DND-41 (cell line): ENCODE measurements at regions not wholly inside any gene's neighbourhood (a gene's known extent, or its start where the extent isn't known, plus 50 kb on each side); places are given as distances from the start of the nearest gene placed in this dataset.

Experiments
- ATAC-seq: fragments of 200-7000 bp; cut with Tn5 transposase; 3 replicates; pipeline ENCODE4 v1.9.1; 2021; ENCODE audit warnings: low read depth; ENCODE audit not compliant: insufficient read depth
- DNase-seq: peaks from one replicate; pipeline ENCODE4 v3.0.0-alpha.2; 2020
- H2AFZ ChIP-seq: 2 replicates; pipeline ENCODE4 v1.6.0; 2012; ENCODE audit warnings: low read depth, low read length
- H3K27ac ChIP-seq: 2 replicates; pipeline ENCODE4 v1.5.1; 2012; ENCODE audit warnings: low read length, inconsistent platforms
- H3K27me3 ChIP-seq: fragments of 200-600 bp; sonication (generic); 2 replicates; pipeline ENCODE4 v1.6.0; 2012; ENCODE audit warnings: low read length, mild to moderate bottlenecking, inconsistent platforms; ENCODE audit not compliant: insufficient read depth, poor library complexity
- H3K36me3 ChIP-seq: 2 replicates; pipeline ENCODE4 v1.5.1; 2012; ENCODE audit warnings: low read length, inconsistent platforms; ENCODE audit not compliant: insufficient read depth
- H3K4me1 ChIP-seq: 2 replicates; pipeline ENCODE4 v1.5.1; 2012; ENCODE audit warnings: mild to moderate bottlenecking, low read length; ENCODE audit not compliant: insufficient read depth
- H3K4me2 ChIP-seq: 2 replicates; pipeline ENCODE4 v1.6.0; 2012; ENCODE audit warnings: mild to moderate bottlenecking, moderate library complexity, low read length, inconsistent platforms; ENCODE audit not compliant: insufficient read depth
- H3K4me3 ChIP-seq, 2 experiments: fragments of 200-600 bp in 1 of 2; shearing (Covaris generic) in 1 of 2; 2 replicates each; pipeline ENCODE4 v1.5.1; 2012 to 2016; ENCODE audit warnings: inconsistent platforms in 2 of 2, low read length in 2 of 2, mild to moderate bottlenecking in 2 of 2, low read depth in 1 of 2, moderate library complexity in 1 of 2
- H3K79me2 ChIP-seq: 2 replicates; pipeline ENCODE4 v1.6.0; 2012; ENCODE audit warnings: low read length, inconsistent platforms; ENCODE audit not compliant: insufficient read depth
- H3K9ac ChIP-seq: 2 replicates; pipeline ENCODE4 v1.6.0; 2012; ENCODE audit warnings: low read depth, mild to moderate bottlenecking, inconsistent platforms, low read length, moderate library complexity
- H3K9me3 ChIP-seq: 2 replicates; pipeline ENCODE4 v1.5.1; 2012; ENCODE audit warnings: low read length, moderate library complexity, mild to moderate bottlenecking, inconsistent platforms; ENCODE audit not compliant: insufficient read depth, severe bottlenecking
- H4K20me1 ChIP-seq: 2 replicates; pipeline ENCODE4 v1.6.0; 2012; ENCODE audit warnings: low read length; ENCODE audit not compliant: insufficient read depth
- CTCF ChIP-seq: IDR thresholded peaks from 2 replicates; pipeline ENCODE4 v1.5.1; 2012; ENCODE audit warnings: borderline replicate concordance, low read length, moderate library complexity, mild to moderate bottlenecking; ENCODE audit not compliant: poor library complexity, severe bottlenecking; ENCODE audit errors: extremely low read depth
- EZH2 ChIP-seq: IDR thresholded peaks from 3 replicates; pipeline ENCODE4 v1.6.1; 2012; ENCODE audit warnings: borderline replicate concordance, low read depth, mild to moderate bottlenecking, moderate library complexity, low read length, inconsistent platforms; ENCODE audit not compliant: severe bottlenecking

DNA sequence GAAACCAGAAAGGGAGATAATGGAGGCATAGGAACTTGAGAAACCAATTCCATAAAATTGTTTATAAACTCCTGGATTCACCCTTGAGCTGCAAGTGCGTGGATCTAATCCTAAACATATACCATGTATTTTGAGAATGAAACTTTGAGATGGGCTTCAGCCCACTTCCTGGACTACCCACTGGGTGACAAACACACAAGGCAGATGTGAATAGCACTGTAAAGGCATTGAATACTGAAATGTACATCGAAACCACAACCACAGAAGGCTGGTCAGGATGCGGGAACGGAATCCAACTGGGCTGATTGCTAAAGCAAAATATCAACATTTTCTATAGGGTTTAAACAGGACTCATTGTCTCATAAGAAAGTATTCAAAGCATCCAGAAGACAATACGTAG, 228.5 kb upstream of the ZEB2 start:
- H3K4me2 ChIP-seq, result no peak overlapping the region
- TF ChIP-seq EZH2 (no peak), CTCF (no peak)
- ATAC-seq (peak; percentile 83), DNase-seq (peak; percentile 37)
- H3K36me3 ChIP-seq, result no peaks in the 10 kb centered on the region
- no peak overlapping the region for H2AFZ ChIP-seq
- H3K79me2 ChIP-seq, result no peaks in the 10 kb centered on the region
- H3K4me1 ChIP-seq, result peaks cover 6% of the 10 kb centered on the region
- no peaks in the 10 kb centered on the region for H4K20me1 ChIP-seq
- H3K9me3 ChIP-seq, result peaks cover 46% of the 10 kb centered on the region
- H3K4me3 ChIP-seq, result no peak overlapping the region
- no peaks in the 10 kb centered on the region for H3K27me3 ChIP-seq
- no peak overlapping the region for H3K9ac ChIP-seq
- H3K27ac ChIP-seq, result no peak overlapping the region

DNA sequence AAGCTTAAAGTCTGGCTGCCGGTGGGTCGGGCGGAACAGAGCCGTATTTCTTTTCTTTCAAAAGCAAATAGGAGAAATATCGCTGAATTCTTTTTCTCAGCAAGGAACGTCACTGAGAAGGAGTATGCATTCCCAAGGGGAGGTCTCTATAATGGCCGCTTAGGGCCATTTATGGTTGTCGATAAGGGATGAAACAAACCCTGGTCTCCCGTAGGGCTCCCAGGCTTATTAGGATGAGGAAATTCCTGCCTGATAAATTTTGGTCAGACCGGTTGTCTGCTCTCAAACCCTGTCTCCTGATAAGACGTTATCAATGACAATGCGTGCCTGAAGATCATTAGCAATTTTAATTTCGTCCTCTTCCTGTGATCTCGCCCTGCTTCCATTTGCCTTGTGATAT, 227.7 kb upstream of the ZEB2 start:
- Histone ChIP-seq H3K9ac (no peak overlapping the region), H4K20me1 (no peaks in the 10 kb centered on the region), H3K27me3 (no peaks in the 10 kb centered on the region), H3K4me3 (no peak overlapping the region; a peak in 1 of 4 replicates), H3K4me1 (peaks cover 6% of the 10 kb centered on the region), H3K9me3 (peaks cover 46% of the 10 kb centered on the region), H3K27ac (no peak overlapping the region), H3K4me2 (no peak overlapping the region), H3K36me3 (no peaks in the 10 kb centered on the region), H2AFZ (no peak overlapping the region), H3K79me2 (no peaks in the 10 kb centered on the region)
- TF ChIP-seq EZH2, result no peak
- no peak for TF ChIP-seq CTCF
- ATAC-seq (no peak), DNase-seq (peak; percentile 9)

GRCh38 chr2:144745424-144745823, 225.5 kb upstream of the ZEB2 start:
- Histone ChIP-seq H3K27me3 (no peaks in the 10 kb centered on the region), H3K4me2 (no peak overlapping the region), H3K9me3 (peaks cover 47% of the 10 kb centered on the region), H2AFZ (peak overlapping the region; percentile 36; the same call in 1 of the 2 replicates), H3K4me1 (peaks cover 6% of the 10 kb centered on the region), H3K27ac (no peak overlapping the region), H4K20me1 (no peaks in the 10 kb centered on the region), H3K4me3 (no peak overlapping the region), H3K36me3 (no peaks in the 10 kb centered on the region), H3K79me2 (no peaks in the 10 kb centered on the region), H3K9ac (no peak overlapping the region)
- ATAC-seq, result no peak
- no peak for DNase-seq
- TF ChIP-seq EZH2, result no peak
- no peak for TF ChIP-seq CTCF

DNA sequence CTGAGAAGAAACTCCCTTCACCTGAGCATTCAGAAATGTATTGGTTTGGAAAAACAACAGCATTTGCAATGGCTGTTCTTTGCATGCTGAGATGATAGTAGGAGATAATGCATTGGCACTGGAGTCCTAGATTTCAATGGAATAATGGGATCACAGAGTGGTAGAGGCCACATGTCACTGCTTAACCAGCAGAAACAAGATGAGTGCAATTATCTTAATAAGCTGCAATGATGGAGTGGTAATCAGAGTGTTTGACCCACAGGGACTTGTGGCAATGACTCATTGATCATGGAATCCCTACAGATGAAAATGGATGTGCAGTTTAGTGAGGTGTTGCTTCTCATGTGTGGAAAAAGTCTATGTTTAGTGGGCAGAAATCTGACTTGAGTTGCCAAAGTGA, 218.8 kb upstream of the ZEB2 start:
- no peak for ATAC-seq
- H3K4me3 ChIP-seq, result no peak overlapping the region
- H3K9ac ChIP-seq, result no peak overlapping the region
- no peaks in the 10 kb centered on the region for H3K4me1 ChIP-seq
- H3K36me3 ChIP-seq, result no peaks in the 10 kb centered on the region
- no peak overlapping the region for H2AFZ ChIP-seq
- peaks cover 11% of the 10 kb centered on the region for H3K9me3 ChIP-seq
- no peak overlapping the region for H3K4me2 ChIP-seq
- DNase-seq, result no peak
- no peaks in the 10 kb centered on the region for H4K20me1 ChIP-seq
- TF ChIP-seq CTCF (no peak), EZH2 (no peak)
- no peaks in the 10 kb centered on the region for H3K27me3 ChIP-seq
- H3K27ac ChIP-seq, result no peak overlapping the region
- H3K79me2 ChIP-seq, result no peaks in the 10 kb centered on the region
